CD4-positive, CD25-positive, alpha-beta regulatory T cell (primary cell): ENCODE measurements at regions not wholly inside any gene's neighbourhood (a gene's known extent, or its start where the extent isn't known, plus 50 kb on each side); places are given as distances from the start of the nearest gene placed in this dataset.
A peak's percentile ranks its signal among the peaks of the same experiment; 100 is the strongest.
"Not testable (repeated sequence)": the region's sequence is repeated elsewhere in the genome, so short reads cannot be mapped to it uniquely, and the experiment has no call there.

Experiments
- ATAC-seq, 2 donors: fragments of 150-1000 bp; cut with Tn5 transposase; one replicate each; pipeline ENCODE4 v1.10.0; 2021; ENCODE audit warnings: low read depth in 2 of 2, moderate number of reproducible peaks in 2 of 2, moderate library complexity in 1 of 2
- DNase-seq, 3 donors: peaks; one replicate each; pipeline versions ENCODE4 v3.0.0 to v3.0.0-alpha.2; 2012 to 2022; ENCODE audit warnings: mixed read lengths in 1 of 3
- H3K27ac ChIP-seq: one replicate; pipeline ENCODE4 v1.7.0; 2013; ENCODE audit warnings: mild to moderate bottlenecking, low read length; ENCODE audit not compliant: insufficient read depth, poor library complexity, severe bottlenecking
- H3K27me3 ChIP-seq: one replicate; pipeline ENCODE4 v1.7.0; 2013; ENCODE audit warnings: low read length; ENCODE audit not compliant: control insufficient read depth, insufficient read depth
- H3K36me3 ChIP-seq: one replicate; pipeline ENCODE4 v1.7.0; 2013; ENCODE audit warnings: mild to moderate bottlenecking, low read length, moderate library complexity; ENCODE audit not compliant: control insufficient read depth, insufficient read depth
- H3K4me1 ChIP-seq: 2 replicates; pipeline ENCODE4 v1.7.0; 2013; ENCODE audit warnings: mild to moderate bottlenecking, low read length; ENCODE audit not compliant: insufficient read depth, control insufficient read depth, poor library complexity, severe bottlenecking
- H3K4me3 ChIP-seq: one replicate; pipeline ENCODE4 v1.7.0; 2013; ENCODE audit warnings: low read depth, mild to moderate bottlenecking, low read length, moderate library complexity
- H3K9me3 ChIP-seq, 2 experiments: 1 replicate in 1 of 2; 2 replicates in 1 of 2; pipeline ENCODE4 v1.7.0; 2013; ENCODE audit warnings: low read length in 2 of 2, mild to moderate bottlenecking in 1 of 2, moderate library complexity in 1 of 2; ENCODE audit not compliant: control insufficient read depth in 2 of 2
- H3K27ac Mint-ChIP-seq, 3 donors: one replicate each; pipeline ENCODE4 v1.8.0; 2020 to 2022; ENCODE audit warnings: mild to moderate bottlenecking in 3 of 3, mixed read lengths in 3 of 3, moderate library complexity in 2 of 3
- H3K27me3 Mint-ChIP-seq: one replicate; pipeline ENCODE4 v1.8.0; 2022; ENCODE audit warnings: mild to moderate bottlenecking, mixed read lengths
- H3K36me3 Mint-ChIP-seq: one replicate; pipeline ENCODE4 v1.8.0; 2020; ENCODE audit warnings: mixed read lengths
- H3K4me1 Mint-ChIP-seq, 4 donors: one replicate each; pipeline ENCODE4 v1.8.0; 2020 to 2022; ENCODE audit warnings: mixed read lengths in 4 of 4, mild to moderate bottlenecking in 1 of 4
- H3K4me3 Mint-ChIP-seq, 4 donors: one replicate each; pipeline ENCODE4 v1.8.0; 2020 to 2022; ENCODE audit warnings: mild to moderate bottlenecking in 4 of 4, mixed read lengths in 4 of 4, moderate library complexity in 3 of 4
- H3K9me3 Mint-ChIP-seq, 7 donors: one replicate each; pipeline ENCODE4 v1.8.0; 2020 to 2022; ENCODE audit warnings: mixed read lengths in 7 of 7, mild to moderate bottlenecking in 3 of 7, moderate library complexity in 2 of 7

GRCh38 chr15:62676891-62677290 is 365.7 kb upstream of the TPM1 start:
- no peak overlapping the region for H3K27ac Mint-ChIP-seq
- no peak overlapping the region for H3K4me3 Mint-ChIP-seq
- H3K4me3 ChIP-seq, result no peak overlapping the region
- ATAC-seq, result no peak
- H3K27me3 ChIP-seq, result peaks cover 2% of the 10 kb centered on the region
- H3K9me3 Mint-ChIP-seq, result peaks cover 0 to 5% (median 0%) of the 10 kb centered on the region in 7 donors
- peaks cover 11% of the 10 kb centered on the region for H3K27me3 Mint-ChIP-seq
- H3K27ac ChIP-seq, result no peak overlapping the region
- no peak for DNase-seq
- H3K4me1 Mint-ChIP-seq, result no peaks in the 10 kb centered on the region
- no peaks in the 10 kb centered on the region for H3K36me3 ChIP-seq
- no peaks in the 10 kb centered on the region for H3K9me3 ChIP-seq
- H3K4me1 ChIP-seq, result no peaks in the 10 kb centered on the region
- no peaks in the 10 kb centered on the region for H3K36me3 Mint-ChIP-seq

GRCh38 chr15:62681939-62682896 is 360.3 kb upstream of the TPM1 start:
- no peak overlapping the region for H3K27ac Mint-ChIP-seq
- peaks cover 4% of the 10 kb centered on the region for H3K27me3 Mint-ChIP-seq
- no peak overlapping the region for H3K4me3 ChIP-seq
- H3K27ac ChIP-seq, result no peak overlapping the region
- no peaks in the 10 kb centered on the region for H3K36me3 ChIP-seq
- no peaks in the 10 kb centered on the region for H3K9me3 ChIP-seq
- H3K4me3 Mint-ChIP-seq, result no peak overlapping the region
- DNase-seq (no peak), ATAC-seq (no peak)
- H3K9me3 Mint-ChIP-seq, result peaks cover 0 to 5% (median 0%) of the 10 kb centered on the region in 7 donors
- no peaks in the 10 kb centered on the region for H3K4me1 Mint-ChIP-seq
- no peaks in the 10 kb centered on the region for H3K36me3 Mint-ChIP-seq
- no peaks in the 10 kb centered on the region for H3K27me3 ChIP-seq
- H3K4me1 ChIP-seq, result no peaks in the 10 kb centered on the region

DNA sequence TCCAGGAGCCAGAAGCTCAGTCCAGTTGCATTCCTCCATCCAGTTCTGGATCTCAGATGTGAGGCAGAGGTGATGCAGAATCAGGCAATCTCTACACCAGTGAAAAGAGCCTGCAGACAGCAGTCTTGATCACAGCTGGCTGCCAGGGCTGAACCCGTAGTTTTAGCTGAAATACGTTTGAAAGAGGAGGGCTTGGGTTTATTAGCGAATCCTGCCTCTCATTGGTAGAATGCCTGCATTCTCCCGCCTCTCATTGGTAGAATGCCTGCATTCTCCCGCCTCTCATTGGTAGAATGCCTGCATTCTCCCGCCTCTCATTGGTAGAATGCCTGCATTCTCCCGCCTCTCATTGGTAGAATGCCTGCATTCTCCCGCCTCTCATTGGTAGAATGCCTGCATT is 359.4 kb upstream of the TPM1 start:
- H3K9me3 ChIP-seq, H3K36me3 ChIP-seq, H3K4me3 ChIP-seq, H3K36me3 Mint-ChIP-seq, DNase-seq, H3K4me1 Mint-ChIP-seq, H3K9me3 Mint-ChIP-seq, H3K27ac ChIP-seq, H3K4me1 ChIP-seq, ATAC-seq, H3K27me3 ChIP-seq, H3K27me3 Mint-ChIP-seq, H3K27ac Mint-ChIP-seq: not testable (repeated sequence)
- H3K4me3 Mint-ChIP-seq, result peak overlapping the region in 1 of 4 donors; percentile 87

- no peak overlapping the region for H3K4me3 ChIP-seq
- no peaks in the 10 kb centered on the region for H3K9me3 ChIP-seq
- Mint-ChIP-seq H3K9me3 (peaks cover 0 to 5% (median 0%) of the 10 kb centered on the region in 7 donors), H3K4me3 (no peak overlapping the region), H3K4me1 (no peaks in the 10 kb centered on the region), H3K27ac (no peak overlapping the region), H3K36me3 (no peaks in the 10 kb centered on the region), H3K27me3 (peaks cover 9% of the 10 kb centered on the region)
- no peaks in the 10 kb centered on the region for H3K36me3 ChIP-seq
- ATAC-seq, result no peak
- H3K27ac ChIP-seq, result no peak overlapping the region
- no peaks in the 10 kb centered on the region for H3K27me3 ChIP-seq
- DNase-seq, result no peak
- no peaks in the 10 kb centered on the region for H3K4me1 ChIP-seq
Measured at GRCh38 chr15:62684123-62684808, 358.3 kb upstream of the TPM1 start.

- no peak overlapping the region for H3K27ac ChIP-seq
- ATAC-seq (no peak), DNase-seq (no peak)
- H3K4me3 ChIP-seq, result no peak overlapping the region
- no peaks in the 10 kb centered on the region for H3K4me1 ChIP-seq
- H3K9me3 ChIP-seq, result no peaks in the 10 kb centered on the region
- Mint-ChIP-seq H3K27me3 (peaks cover 9% of the 10 kb centered on the region), H3K36me3 (no peaks in the 10 kb centered on the region), H3K4me1 (no peaks in the 10 kb centered on the region), H3K9me3 (no peaks in the 10 kb centered on the region), H3K4me3 (no peak overlapping the region), H3K27ac (no peak overlapping the region)
- no peaks in the 10 kb centered on the region for H3K27me3 ChIP-seq
- H3K36me3 ChIP-seq, result no peaks in the 10 kb centered on the region
Measured at GRCh38 chr15:62691008-62691407, 351.5 kb upstream of the TPM1 start.

- Mint-ChIP-seq H3K27me3 (no peaks in the 10 kb centered on the region), H3K4me1 (no peaks in the 10 kb centered on the region), H3K9me3 (peaks cover 0 to 3% (median 0%) of the 10 kb centered on the region in 7 donors), H3K36me3 (no peaks in the 10 kb centered on the region), H3K4me3 (no peak overlapping the region), H3K27ac (no peak overlapping the region)
- Histone ChIP-seq H3K4me1 (no peaks in the 10 kb centered on the region), H3K27me3 (no peaks in the 10 kb centered on the region), H3K9me3 (no peaks in the 10 kb centered on the region), H3K27ac (no peak overlapping the region), H3K4me3 (no peak overlapping the region), H3K36me3 (no peaks in the 10 kb centered on the region)
- DNase-seq, result no peak
- ATAC-seq, result no peak
Measured at GRCh38 chr15:62697636-62698035, 344.9 kb upstream of the TPM1 start.

DNA sequence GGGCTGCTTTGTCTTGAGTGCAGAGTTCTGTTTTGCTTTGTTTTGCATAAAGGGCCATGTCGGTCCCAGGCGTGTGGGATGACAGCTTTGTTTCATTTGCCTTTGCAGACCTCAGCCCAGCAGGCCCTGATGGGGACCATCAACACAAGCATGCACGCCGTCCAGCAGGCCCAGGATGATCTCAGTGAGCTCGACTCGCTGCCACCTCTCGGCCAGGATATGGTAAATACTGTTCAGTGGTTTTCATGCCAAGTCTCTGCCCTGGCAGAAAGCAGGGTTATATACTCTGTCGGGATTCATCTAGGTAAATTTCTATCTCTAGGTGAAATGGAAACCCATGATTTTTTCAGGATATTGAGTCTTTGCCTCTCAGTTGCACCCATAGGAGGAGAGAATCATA is 343.9 kb upstream of the TPM1 start:
- H3K36me3 Mint-ChIP-seq, result no peaks in the 10 kb centered on the region
- H3K27me3 Mint-ChIP-seq, result no peaks in the 10 kb centered on the region

More for the DNA sequence above, 343.9 kb upstream of the TPM1 start:
- Histone ChIP-seq H3K27ac (no peak overlapping the region), H3K9me3 (no peaks in the 10 kb centered on the region), H3K36me3 (no peaks in the 10 kb centered on the region), H3K4me3 (no peak overlapping the region), H3K4me1 (no peaks in the 10 kb centered on the region), H3K27me3 (no peaks in the 10 kb centered on the region)
- H3K4me3 Mint-ChIP-seq, result no peak overlapping the region
- H3K4me1 Mint-ChIP-seq, result no peaks in the 10 kb centered on the region
- no peak for DNase-seq
- no peak for ATAC-seq
- H3K27ac Mint-ChIP-seq, result peak overlapping the region in 1 of 3 donors; percentile 14
- peaks cover 0 to 3% (median 0%) of the 10 kb centered on the region in 7 donors for H3K9me3 Mint-ChIP-seq
